GM21528 (cell line): ENCODE measurements at regions not wholly inside any gene's neighbourhood (a gene's known extent, or its start where the extent isn't known, plus 50 kb on each side); places are given as distances from the start of the nearest gene placed in this dataset.

Experiments used
- ATAC-seq: cut with Tn5 transposase; IDR thresholded peaks from one replicate; pipeline ENCODE4 v1.9.1; 2021; ENCODE audit warnings: mild to moderate bottlenecking, moderate library complexity; ENCODE audit not compliant: unreplicated experiment, low FRiP score

GRCh38 chr1:244187310-244187709 is 136.2 kb downstream of the ZBTB18 start:
- ATAC-seq = no peak

DNA sequence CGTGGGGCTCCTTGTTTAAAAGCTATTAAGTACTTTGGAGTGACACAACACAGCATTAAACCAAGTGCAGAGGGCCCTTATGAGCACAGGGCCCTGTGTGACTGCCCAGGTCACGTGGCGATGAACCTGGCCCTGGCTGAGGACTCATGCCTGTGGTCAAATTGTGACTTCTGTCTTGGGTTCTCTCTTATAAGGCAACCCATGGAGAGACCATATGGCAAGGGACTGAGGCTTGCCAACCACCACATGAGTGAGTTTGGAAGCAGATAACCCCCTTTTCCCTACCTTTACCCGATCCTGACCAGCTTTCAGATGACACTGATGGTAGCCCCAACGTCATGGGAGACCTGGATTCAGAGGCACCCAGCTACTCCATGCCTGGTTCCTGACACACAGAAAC is 140.5 kb downstream of the ZBTB18 start:
- ATAC-seq = no peak

GRCh38 chr1:244192325-244192724 is 141.2 kb downstream of the ZBTB18 start:
- no peak for ATAC-seq

DNA sequence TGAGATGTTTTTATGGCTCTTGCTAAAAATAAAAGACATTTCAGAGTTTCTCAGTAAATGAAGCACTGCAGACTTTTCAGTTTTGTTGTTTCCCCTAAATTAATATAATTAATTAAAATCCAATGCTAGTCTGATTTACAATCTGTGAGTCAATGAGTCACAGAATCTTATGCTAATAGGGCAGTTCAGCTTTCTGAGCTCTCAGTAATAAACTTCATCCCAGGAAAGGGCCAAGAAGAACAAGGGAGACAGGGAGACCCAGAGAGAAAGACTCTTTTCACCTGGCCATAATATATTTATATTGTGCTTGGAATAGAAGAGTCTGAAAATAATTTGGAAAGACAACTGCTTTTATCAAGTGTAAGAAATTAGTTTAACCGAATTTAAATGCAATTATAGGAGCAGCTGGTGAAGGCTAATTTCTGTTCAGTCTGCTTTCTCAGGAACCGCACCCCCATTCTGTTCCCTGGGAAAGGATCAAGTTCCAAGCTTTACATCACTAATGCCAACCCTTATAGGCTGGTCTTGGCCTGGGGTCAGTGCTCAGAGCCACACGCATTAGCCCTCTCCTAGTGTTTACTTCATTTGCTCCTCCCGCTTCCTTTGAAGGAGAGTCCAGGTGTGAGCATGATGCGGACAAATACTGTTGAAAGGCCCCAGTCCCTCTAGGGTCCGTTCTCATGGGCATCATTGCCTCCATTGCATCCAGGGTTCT is 145.6 kb downstream of the ZBTB18 start:
- no peak for ATAC-seq

GRCh38 chr1:244197851-244198375 is 146.8 kb downstream of the ZBTB18 start:
- no peak for ATAC-seq

DNA sequence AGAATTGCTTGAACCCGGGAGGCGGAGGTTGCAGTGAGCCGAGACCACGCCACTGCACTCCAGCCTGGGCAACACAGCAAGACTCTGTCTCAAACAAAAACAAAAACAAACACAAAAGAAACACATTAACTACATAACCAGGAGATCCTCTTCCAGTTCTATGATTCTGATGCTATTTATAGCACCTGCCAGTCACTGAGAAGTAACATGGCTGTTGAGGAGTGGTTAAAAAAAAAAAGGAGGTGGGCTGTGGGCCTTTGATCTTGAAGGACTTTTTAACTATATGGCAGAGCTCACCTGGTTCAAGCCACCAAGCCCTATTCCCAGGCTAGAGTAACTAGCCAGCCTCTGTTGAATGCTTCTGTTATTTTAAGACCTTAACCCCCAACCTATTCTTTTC is 148.8 kb downstream of the ZBTB18 start:
- no peak for ATAC-seq

DNA sequence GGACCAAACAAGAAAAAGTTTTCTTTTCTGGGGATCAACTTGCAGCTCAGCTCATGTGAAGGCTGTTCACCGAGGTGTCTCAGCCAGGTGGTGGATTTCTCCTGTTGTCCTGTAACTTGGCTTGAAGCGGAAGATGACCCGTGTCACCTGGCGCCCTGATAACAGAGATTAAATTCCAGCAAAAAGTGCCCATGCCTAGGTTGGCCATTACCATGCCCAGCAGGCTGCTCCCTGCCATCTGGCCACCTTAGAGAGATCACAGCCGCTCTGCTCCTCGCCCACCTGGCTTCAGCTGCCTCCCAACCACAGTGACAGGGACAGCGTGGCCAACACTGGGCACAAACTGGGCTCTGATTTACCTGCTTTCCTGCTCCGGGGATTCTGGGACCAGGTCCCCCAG is 149.5 kb downstream of the ZBTB18 start:
- no peak for ATAC-seq

DNA sequence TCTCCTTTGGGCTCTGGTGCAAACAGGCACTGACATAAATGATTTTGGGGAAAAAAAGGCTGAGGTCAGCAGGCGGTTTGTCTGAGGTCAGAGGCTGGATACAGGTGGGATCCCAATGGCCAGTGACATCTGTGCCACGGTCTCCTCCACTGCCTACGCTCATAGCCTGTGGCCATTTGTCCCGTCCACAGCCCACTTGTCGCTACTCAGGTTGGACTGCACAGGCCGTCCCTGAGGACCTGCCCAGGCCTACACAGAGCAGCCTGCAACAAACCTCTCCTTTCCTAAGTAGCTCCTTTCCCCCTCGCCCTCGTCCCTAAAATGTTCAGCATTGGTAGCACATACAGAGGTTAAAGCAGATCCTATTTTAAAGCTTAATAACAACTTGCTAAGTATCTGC is 150.7 kb downstream of the ZBTB18 start:
- no peak for ATAC-seq

GRCh38 chr1:244204004-244204403 is 152.9 kb downstream of the ZBTB18 start:
- no peak for ATAC-seq

GRCh38 chr1:244205171-244205570 is 154.1 kb downstream of the ZBTB18 start:
- ATAC-seq = no peak

DNA sequence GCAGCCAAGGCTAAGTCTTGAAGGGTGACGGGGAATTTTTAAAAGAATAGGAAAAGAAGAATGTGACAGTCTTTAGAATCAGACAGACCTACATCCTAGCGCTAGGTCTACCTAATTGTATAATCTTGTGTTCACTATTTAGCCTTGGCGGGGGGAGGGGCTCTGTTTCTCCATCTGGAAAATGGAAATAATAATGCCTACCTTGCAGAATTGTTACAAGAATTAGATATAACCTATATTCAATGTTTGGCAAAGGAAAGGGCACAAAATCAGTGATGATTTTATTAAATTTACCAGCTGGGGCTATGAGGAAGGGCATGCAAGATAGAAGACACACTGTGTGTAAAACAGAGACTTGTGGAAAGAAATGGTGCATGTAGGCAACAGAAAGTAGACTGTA is 154.8 kb downstream of the ZBTB18 start:
- ATAC-seq = no peak

- ATAC-seq = no peak
These were observed 156.2 kb downstream of the ZBTB18 start for GRCh38 chr1:244207042-244207934.

- ATAC-seq = no peak
These were observed 156.8 kb downstream of the ZBTB18 start for GRCh38 chr1:244207935-244208244.

- no peak for ATAC-seq
These were observed 158.9 kb downstream of the ZBTB18 start for GRCh38 chr1:244209955-244210354.

- ATAC-seq = no peak
These were observed 159.9 kb downstream of the ZBTB18 start for GRCh38 chr1:244210884-244211558.

DNA sequence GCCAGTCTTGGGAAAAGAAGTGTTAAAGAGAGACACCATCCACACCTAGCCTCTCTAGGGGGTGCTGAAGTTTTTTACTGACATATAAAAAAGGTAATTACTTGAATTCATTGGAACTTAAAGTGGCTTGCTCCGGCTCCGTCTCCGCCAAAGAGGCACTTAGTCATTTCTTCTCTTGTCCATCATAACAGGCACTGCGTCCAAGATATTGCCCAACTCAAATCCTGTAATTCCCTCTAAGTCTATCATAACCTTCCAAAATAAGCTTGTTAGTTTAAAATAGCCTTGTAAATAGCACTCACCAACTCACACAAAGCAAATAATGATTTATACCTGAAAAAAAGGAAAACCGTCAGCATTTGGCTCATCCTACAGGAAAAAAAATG is 160.5 kb downstream of the ZBTB18 start:
- no peak for ATAC-seq

DNA sequence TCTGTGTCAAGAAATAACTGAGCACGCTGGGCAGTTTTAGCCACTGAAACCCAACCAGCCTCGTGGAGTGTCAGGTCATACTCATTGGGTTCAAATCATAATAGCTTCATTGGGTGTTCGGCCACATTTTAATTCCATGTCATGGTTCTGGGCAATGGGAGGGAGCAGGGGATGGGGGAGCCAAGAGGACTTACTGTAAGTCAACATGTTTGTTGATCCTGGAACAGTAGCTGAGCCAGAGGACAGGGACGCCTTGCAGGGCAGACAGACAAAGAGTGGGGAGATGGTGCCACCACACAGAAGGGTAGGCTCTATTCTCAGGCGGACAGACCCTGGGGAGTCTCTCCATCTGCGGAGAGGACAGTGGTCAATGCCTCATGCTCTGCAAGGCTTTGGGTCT is 161.1 kb downstream of the ZBTB18 start:
- no peak for ATAC-seq

- ATAC-seq = no peak
These were observed 161.9 kb downstream of the ZBTB18 start for GRCh38 chr1:244212797-244213475.

DNA sequence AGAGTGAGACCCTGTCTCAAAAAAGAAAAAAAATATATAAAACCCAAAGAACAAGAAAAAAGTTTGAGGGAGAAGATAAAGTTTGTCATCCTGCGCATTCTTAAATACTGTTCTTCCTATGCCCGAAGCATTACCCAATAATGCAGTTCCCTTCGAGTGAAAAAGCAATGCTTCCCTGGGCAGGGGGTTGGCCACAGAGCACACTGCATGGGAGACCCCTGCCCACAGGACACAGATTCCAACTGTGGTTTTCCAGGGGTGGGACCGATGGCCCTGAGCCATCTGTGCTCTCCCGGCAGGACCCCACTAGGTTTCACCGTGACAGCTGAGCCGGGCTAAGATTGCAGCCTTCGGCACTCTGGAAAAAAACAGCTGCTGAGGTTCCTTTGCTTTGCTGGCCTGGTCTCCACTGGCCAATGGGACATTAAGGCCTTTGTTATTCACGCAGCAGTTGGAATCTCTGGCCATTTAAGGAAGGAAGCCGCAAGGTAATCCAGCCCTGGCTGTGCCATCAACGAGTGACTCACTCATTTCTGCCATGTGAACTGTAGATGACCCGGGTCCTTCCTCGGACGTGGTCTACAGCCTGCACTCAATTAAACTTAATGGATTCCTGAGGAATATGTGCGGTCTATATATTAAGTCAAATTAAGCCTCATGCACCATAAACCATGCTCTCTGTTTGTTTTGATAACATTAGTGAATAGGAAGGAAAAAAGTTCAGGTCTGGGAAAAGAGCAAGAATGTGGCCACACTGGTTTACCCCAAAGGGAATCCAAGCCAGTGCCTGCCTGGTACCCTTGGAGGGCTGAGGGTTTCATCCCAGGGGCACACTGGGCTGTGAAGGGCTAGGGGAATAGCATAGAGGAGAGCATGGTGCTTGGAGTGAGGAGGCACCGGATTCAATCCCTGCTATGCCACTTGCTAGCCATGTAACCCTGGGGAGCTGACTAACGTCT is 163.2 kb downstream of the ZBTB18 start:
- no peak for ATAC-seq

DNA sequence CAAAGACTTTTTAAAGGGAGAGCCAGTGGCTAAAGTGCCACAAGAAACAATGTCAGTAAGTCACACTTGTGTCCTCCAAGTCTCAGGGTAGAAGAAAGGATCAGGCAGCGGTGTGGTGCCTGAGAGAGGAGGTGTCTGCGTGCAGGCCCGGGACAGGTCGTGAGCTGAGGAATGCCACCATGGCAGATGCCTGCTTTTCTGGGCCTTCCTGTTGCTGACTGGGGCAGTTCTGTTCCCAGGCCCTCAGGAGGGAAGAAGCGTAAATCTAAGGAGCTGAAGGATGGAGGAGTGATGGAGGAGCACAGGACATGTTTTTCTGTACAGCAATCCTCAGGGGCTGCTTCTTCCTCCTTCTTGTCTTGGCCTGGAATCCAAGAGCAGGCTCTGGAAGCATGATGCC is 165.8 kb downstream of the ZBTB18 start:
- ATAC-seq = no peak
